Liver (tissue), 8 donors: ENCODE measurements at regions not wholly inside any gene's neighbourhood (a gene's known extent, or its start where the extent isn't known, plus 50 kb on each side); places are given as distances from the start of the nearest gene placed in this dataset.

Source experiments
- DNase-seq: peaks from one replicate; pipeline ENCODE4 v3.0.0-alpha.2; 2017; ENCODE audit warnings: low spot score
- H3K27ac ChIP-seq, 2 donors: one replicate each; pipeline ENCODE4 v1.7.0; 2013; ENCODE audit warnings: inconsistent platforms in 2 of 2, low read length in 2 of 2, control low read depth in 1 of 2, low read depth in 1 of 2, mild to moderate bottlenecking in 1 of 2
- H3K27me3 ChIP-seq, 4 donors: one replicate each; pipeline versions ENCODE4 v1.6.1 to v1.7.0; 2013; ENCODE audit warnings: low read length in 3 of 4, inconsistent platforms in 1 of 4, mild to moderate bottlenecking in 1 of 4, moderate library complexity in 1 of 4; ENCODE audit not compliant: control insufficient read depth in 4 of 4, insufficient read depth in 4 of 4
- H3K36me3 ChIP-seq, 4 donors: one replicate each; pipeline versions ENCODE4 v1.6.1 to v1.7.0; 2013; ENCODE audit warnings: low read length in 3 of 4, mild to moderate bottlenecking in 3 of 4, low read depth in 1 of 4, moderate library complexity in 1 of 4; ENCODE audit not compliant: control insufficient read depth in 4 of 4, insufficient read depth in 3 of 4
- H3K4me1 ChIP-seq, 4 donors: one replicate each; pipeline versions ENCODE4 v1.6.1 to v1.7.0; 2013; ENCODE audit warnings: low read length in 3 of 4, mild to moderate bottlenecking in 3 of 4, moderate library complexity in 1 of 4; ENCODE audit not compliant: control insufficient read depth in 4 of 4, insufficient read depth in 4 of 4
- H3K4me3 ChIP-seq, 3 donors: one replicate each; pipeline versions ENCODE4 v1.6.1 to v1.7.0; 2013; ENCODE audit warnings: low read length in 3 of 3, control low read depth in 1 of 3, low read depth in 1 of 3, mild to moderate bottlenecking in 1 of 3
- H3K9ac ChIP-seq, 2 donors: one replicate each; pipeline ENCODE4 v1.7.0; 2013; ENCODE audit warnings: low read length in 2 of 2, mild to moderate bottlenecking in 2 of 2, moderate library complexity in 2 of 2, control low read depth in 1 of 2, low read depth in 1 of 2
- H3K9me3 ChIP-seq, 4 donors: one replicate each; pipeline versions ENCODE4 v1.6.1 to v1.7.0; 2013; ENCODE audit warnings: low read length in 3 of 4; ENCODE audit not compliant: control insufficient read depth in 4 of 4
- EGR1 ChIP-seq, 2 donors: IDR thresholded peaks; 2 replicates each; pipeline ENCODE4 v1.6.1; 2016 to 2018; ENCODE audit warnings: antibody characterized with exemption in 2 of 2, low read depth in 2 of 2
- FOXA1 ChIP-seq: IDR thresholded peaks from 2 replicates; pipeline ENCODE4 v1.6.1; 2016; ENCODE audit warnings: antibody characterized with exemption
- FOXA2 ChIP-seq: IDR thresholded peaks from 2 replicates; pipeline ENCODE4 v1.6.1; 2016; ENCODE audit warnings: antibody characterized with exemption
- HNF4A ChIP-seq, 2 donors: conservative IDR thresholded peaks; 2 replicates each; pipeline ENCODE4 v1.6.1; 2016; ENCODE audit warnings: antibody characterized with exemption in 2 of 2, mild to moderate bottlenecking in 2 of 2
- HNF4G ChIP-seq: IDR thresholded peaks from 2 replicates; pipeline ENCODE4 v1.6.1; 2016; ENCODE audit warnings: antibody characterized with exemption
- NR2F2 ChIP-seq: IDR thresholded peaks from 2 replicates; pipeline ENCODE4 v1.6.1; 2016; ENCODE audit warnings: antibody characterized with exemption
- RAD21 ChIP-seq, 2 donors: IDR thresholded peaks; 2 replicates each; pipeline ENCODE4 v1.6.1; 2016; ENCODE audit warnings: antibody characterized with exemption in 2 of 2, mild to moderate bottlenecking in 2 of 2
- RXRA ChIP-seq, 2 donors: IDR thresholded peaks; 2 replicates each; pipeline ENCODE4 v1.6.1; 2017 to 2018; ENCODE audit warnings: antibody characterized with exemption in 2 of 2, mild to moderate bottlenecking in 1 of 2
- SP1 ChIP-seq: IDR thresholded peaks from 2 replicates; pipeline ENCODE4 v1.6.1; 2018; ENCODE audit warnings: antibody characterized with exemption, mild to moderate bottlenecking
- TAF1 ChIP-seq: conservative IDR thresholded peaks from 2 replicates; pipeline ENCODE4 v1.6.1; 2016; ENCODE audit warnings: antibody characterized with exemption, mild to moderate bottlenecking
- YY1 ChIP-seq: IDR thresholded peaks from 2 replicates; pipeline ENCODE4 v1.6.1; 2016; ENCODE audit warnings: antibody characterized with exemption, mild to moderate bottlenecking
- WGBS: extraction: QIAGEN DNeasy Blood & Tissue Kit; methylation state at CpG from one replicate; pipeline ENCODE4 v1.1.7; 2013; 5-methylcytosine and 5-hydroxymethylcytosine counted together
- TF ChIP-seq, protein P1 (sequence below): IDR thresholded peaks from 2 replicates; pipeline ENCODE4 v1.6.1; 2016; ENCODE audit warnings: antibody characterized with exemption, mild to moderate bottlenecking
- TF ChIP-seq, protein P2 (sequence below): IDR thresholded peaks from 2 replicates; pipeline ENCODE4 v1.6.1; 2016; ENCODE audit warnings: antibody characterized with exemption
- TF ChIP-seq, protein P3 (sequence below): IDR thresholded peaks from 2 replicates; pipeline ENCODE4 v1.6.1; 2016; ENCODE audit warnings: antibody characterized with exemption
- TF ChIP-seq, protein P4 (sequence below): fragments of 150-350 bp; IDR thresholded peaks from 2 replicates; pipeline ENCODE4 v1.5.1; 2017; ENCODE audit warnings: improper control_type of control experiment, low read depth, low read length; ENCODE audit not compliant: missing input control
- donor health status: healthy.
- donor health status: healthy.
- donor health status: healthy.
- donor health status: healthy.
- donor health status: healthy.

DNA sequence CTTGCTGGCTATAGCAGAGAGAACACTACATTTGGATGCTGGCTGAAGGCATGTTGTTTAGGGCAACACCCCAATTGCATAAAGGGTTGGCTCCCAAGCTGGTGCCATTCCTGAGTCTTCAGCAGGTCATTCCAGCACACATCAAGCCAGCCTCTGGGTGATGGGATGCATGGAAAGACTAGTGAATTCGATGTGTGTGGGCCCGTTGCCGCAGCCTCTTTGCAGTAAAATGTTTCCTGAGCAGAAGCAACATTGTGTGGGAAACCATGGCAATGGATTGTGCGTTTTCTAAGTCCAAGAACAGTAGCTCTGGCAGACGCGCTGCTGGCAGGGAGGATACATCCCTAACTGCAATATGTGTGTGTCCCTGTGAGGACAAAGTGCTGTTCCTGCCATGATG lies 142.4 kb upstream of the SLC24A3 start (continued):
- TF ChIP-seq, protein P1, sequence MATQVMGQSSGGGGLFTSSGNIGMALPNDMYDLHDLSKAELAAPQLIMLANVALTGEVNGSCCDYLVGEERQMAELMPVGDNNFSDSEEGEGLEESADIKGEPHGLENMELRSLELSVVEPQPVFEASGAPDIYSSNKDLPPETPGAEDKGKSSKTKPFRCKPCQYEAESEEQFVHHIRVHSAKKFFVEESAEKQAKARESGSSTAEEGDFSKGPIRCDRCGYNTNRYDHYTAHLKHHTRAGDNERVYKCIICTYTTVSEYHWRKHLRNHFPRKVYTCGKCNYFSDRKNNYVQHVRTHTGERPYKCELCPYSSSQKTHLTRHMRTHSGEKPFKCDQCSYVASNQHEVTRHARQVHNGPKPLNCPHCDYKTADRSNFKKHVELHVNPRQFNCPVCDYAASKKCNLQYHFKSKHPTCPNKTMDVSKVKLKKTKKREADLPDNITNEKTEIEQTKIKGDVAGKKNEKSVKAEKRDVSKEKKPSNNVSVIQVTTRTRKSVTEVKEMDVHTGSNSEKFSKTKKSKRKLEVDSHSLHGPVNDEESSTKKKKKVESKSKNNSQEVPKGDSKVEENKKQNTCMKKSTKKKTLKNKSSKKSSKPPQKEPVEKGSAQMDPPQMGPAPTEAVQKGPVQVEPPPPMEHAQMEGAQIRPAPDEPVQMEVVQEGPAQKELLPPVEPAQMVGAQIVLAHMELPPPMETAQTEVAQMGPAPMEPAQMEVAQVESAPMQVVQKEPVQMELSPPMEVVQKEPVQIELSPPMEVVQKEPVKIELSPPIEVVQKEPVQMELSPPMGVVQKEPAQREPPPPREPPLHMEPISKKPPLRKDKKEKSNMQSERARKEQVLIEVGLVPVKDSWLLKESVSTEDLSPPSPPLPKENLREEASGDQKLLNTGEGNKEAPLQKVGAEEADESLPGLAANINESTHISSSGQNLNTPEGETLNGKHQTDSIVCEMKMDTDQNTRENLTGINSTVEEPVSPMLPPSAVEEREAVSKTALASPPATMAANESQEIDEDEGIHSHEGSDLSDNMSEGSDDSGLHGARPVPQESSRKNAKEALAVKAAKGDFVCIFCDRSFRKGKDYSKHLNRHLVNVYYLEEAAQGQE, result no peak
- TF ChIP-seq RAD21 (IDR thresholded peaks at IDR 0.05), result no peak
- no peak for TF ChIP-seq HNF4A (conservative IDR thresholded peaks at IDR 0.05)

DNA sequence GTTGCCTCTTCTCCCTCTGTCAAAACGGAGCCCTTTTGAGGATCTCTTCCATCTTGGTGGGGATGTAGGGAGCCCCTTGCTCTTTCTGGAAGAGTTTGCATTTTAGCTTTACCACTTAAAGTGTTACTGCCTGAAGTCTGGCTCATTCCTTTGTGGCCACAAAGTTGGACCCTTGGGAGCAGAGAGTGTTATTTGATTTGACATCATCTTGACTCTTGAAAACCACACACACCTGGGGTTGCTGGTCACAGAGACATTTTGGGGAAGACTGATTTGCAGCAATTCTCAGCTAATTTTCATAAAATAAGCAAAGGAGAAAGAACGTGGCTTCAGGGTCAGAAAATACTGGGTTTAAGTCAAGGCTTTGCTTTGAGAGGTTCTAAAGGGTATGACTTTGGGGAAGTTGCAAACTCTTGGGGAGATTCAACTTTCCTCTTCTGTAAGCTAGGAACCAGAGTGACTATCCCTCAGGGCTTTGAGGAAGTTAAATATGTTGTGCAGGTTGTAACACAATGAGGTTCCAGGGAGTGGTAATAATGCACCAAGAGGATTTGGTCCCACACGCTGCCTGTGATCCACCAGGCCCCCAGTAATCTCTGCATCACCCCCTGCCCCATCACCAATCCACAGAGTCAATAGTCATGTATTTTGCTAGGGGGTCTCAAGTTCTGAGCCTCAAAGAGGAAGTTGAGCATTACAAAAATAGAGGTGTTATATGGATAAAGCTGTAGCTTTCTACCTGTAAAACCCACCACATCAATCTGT lies 141.6 kb upstream of the SLC24A3 start:
- H3K27me3 ChIP-seq, result no peaks in the 10 kb centered on the region
- H3K4me3 ChIP-seq, result no peak overlapping the region
- no peaks in the 10 kb centered on the region for H3K4me1 ChIP-seq
- DNase-seq, result no peak
- H3K27ac ChIP-seq, result no peak overlapping the region
- no peaks in the 10 kb centered on the region for H3K36me3 ChIP-seq
- H3K9ac ChIP-seq, result no peak overlapping the region
- no peak for TF ChIP-seq FOXA1
- TF ChIP-seq SP1, result no peak
- TF ChIP-seq, protein P2, sequence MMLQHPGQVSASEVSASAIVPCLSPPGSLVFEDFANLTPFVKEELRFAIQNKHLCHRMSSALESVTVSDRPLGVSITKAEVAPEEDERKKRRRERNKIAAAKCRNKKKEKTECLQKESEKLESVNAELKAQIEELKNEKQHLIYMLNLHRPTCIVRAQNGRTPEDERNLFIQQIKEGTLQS, result no peak
- no peak for TF ChIP-seq TAF1
- no peak for TF ChIP-seq RAD21 (IDR thresholded peaks at IDR 0.05)
- TF ChIP-seq, protein P1, result no peak
- no peak for TF ChIP-seq EGR1 (IDR thresholded peaks at IDR 0.05; ENCODE audit: low read depth in 2 of 2)
- no peaks in the 10 kb centered on the region for H3K9me3 ChIP-seq
- WGBS, result 55% methylated on average over 3 of the region's 3 CpGs

DNA sequence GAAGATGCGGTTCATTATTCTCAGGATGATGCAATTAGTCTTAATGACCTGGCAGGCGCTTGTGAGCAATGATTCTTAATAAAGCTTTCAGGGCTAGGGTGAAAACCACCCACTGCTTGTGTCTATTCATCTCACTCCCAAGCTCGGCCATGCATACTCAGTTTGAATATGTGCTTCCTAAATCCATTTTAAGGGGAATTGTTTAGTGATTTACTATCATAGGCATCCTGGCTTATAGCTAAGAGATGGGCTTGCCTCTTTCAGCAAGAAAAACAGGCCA lies 141.1 kb upstream of the SLC24A3 start:
- no peak overlapping the region for H3K9ac ChIP-seq
- no peaks in the 10 kb centered on the region for H3K27me3 ChIP-seq
- H3K27ac ChIP-seq, result no peak overlapping the region
- no peaks in the 10 kb centered on the region for H3K4me1 ChIP-seq
- H3K9me3 ChIP-seq, result no peaks in the 10 kb centered on the region
- WGBS, result 79% methylated on average over 3 of the region's 3 CpGs
- no peak overlapping the region for H3K4me3 ChIP-seq
- DNase-seq, result no peak
- H3K36me3 ChIP-seq, result no peaks in the 10 kb centered on the region
- TF ChIP-seq, protein P3, sequence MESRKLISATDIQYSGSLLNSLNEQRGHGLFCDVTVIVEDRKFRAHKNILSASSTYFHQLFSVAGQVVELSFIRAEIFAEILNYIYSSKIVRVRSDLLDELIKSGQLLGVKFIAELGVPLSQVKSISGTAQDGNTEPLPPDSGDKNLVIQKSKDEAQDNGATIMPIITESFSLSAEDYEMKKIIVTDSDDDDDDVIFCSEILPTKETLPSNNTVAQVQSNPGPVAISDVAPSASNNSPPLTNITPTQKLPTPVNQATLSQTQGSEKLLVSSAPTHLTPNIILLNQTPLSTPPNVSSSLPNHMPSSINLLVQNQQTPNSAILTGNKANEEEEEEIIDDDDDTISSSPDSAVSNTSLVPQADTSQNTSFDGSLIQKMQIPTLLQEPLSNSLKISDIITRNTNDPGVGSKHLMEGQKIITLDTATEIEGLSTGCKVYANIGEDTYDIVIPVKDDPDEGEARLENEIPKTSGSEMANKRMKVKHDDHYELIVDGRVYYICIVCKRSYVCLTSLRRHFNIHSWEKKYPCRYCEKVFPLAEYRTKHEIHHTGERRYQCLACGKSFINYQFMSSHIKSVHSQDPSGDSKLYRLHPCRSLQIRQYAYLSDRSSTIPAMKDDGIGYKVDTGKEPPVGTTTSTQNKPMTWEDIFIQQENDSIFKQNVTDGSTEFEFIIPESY, result no peak
- TF ChIP-seq, protein P4, sequence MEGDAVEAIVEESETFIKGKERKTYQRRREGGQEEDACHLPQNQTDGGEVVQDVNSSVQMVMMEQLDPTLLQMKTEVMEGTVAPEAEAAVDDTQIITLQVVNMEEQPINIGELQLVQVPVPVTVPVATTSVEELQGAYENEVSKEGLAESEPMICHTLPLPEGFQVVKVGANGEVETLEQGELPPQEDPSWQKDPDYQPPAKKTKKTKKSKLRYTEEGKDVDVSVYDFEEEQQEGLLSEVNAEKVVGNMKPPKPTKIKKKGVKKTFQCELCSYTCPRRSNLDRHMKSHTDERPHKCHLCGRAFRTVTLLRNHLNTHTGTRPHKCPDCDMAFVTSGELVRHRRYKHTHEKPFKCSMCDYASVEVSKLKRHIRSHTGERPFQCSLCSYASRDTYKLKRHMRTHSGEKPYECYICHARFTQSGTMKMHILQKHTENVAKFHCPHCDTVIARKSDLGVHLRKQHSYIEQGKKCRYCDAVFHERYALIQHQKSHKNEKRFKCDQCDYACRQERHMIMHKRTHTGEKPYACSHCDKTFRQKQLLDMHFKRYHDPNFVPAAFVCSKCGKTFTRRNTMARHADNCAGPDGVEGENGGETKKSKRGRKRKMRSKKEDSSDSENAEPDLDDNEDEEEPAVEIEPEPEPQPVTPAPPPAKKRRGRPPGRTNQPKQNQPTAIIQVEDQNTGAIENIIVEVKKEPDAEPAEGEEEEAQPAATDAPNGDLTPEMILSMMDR, result no peak
- TF ChIP-seq, protein P1, result no peak
- TF ChIP-seq RXRA (IDR thresholded peaks at IDR 0.05) (no peak), TAF1 (no peak), FOXA2 (no peak), NR2F2 (no peak), FOXA1 (no peak), YY1 (no peak), HNF4G (no peak)
